Left cardiac atrium (tissue), 4 donors: ENCODE measurements at regions not wholly inside any gene's neighbourhood (a gene's known extent, or its start where the extent isn't known, plus 50 kb on each side); places are given as distances from the start of the nearest gene placed in this dataset.
"Not testable (repeated sequence)": the region's sequence is repeated elsewhere in the genome, so short reads cannot be mapped to it uniquely, and the experiment has no call there.

ENCODE experiments used
- ATAC-seq, 2 donors: fragments of 200-7000 bp; cut with Tn5 transposase; one replicate each; pipeline ENCODE4 v1.9.1; 2020; ENCODE audit warnings: mild to moderate bottlenecking in 2 of 2, moderate library complexity in 2 of 2
- DNase-seq: peaks from one replicate; pipeline ENCODE4 v3.0.0-alpha.2; 2020
- intact Hi-C, 2 donors: fragments of 100-400 bp; cut with DNase I; formaldehyde crosslinking; loops; one replicate each; pipeline versions ENCODE4 v1.14.1 to v1.15.1; 2022 to 2023
- donor health status: DM: no; HTN: yes; CAD: no.
- donor health status: DM: no; HTN: yes; CAD: no; lungs with severe emphysema.
- donor health status: DM: yes; HTN: yes; CAD: no.
- donor health status: Dilated cardiomyopathy.

- intact Hi-C loops, DNase-seq, ATAC-seq: not testable (repeated sequence)
Measured at GRCh38 chr22:22052548-22053139, 70.1 kb upstream of the TOP3B start.

GRCh38 chr22:22051032-22051431, 68.4 kb upstream of the TOP3B start:
- ATAC-seq, intact Hi-C loops, DNase-seq: not testable (repeated sequence)

- intact Hi-C loops: no loop called here
- ATAC-seq: no peak
- no peak for DNase-seq
Measured at GRCh38 chr22:22050141-22050775, 67.7 kb upstream of the TOP3B start.

- ATAC-seq: no peak
- no peak for DNase-seq
- intact Hi-C loops: no loop called here
Measured at GRCh38 chr22:22049684-22050083, 67.1 kb upstream of the TOP3B start.

- ATAC-seq (no peak), DNase-seq (no peak)
- intact Hi-C loops: no loop called here
Measured at GRCh38 chr22:22048981-22049531, 66.5 kb upstream of the TOP3B start.

- intact Hi-C loops: no loop called here
- ATAC-seq: no peak
- no peak for DNase-seq
Measured at GRCh38 chr22:22048318-22048942, 65.8 kb upstream of the TOP3B start.

- intact Hi-C loops: no loop called here
- ATAC-seq (no peak), DNase-seq (no peak)
Measured at GRCh38 chr22:22047776-22048175, 65.2 kb upstream of the TOP3B start.

GRCh38 chr22:22047266-22047665, 64.7 kb upstream of the TOP3B start:
- ATAC-seq (no peak), DNase-seq (no peak)
- intact Hi-C loops: no loop called here

GRCh38 chr22:22046370-22046769, 63.8 kb upstream of the TOP3B start:
- intact Hi-C loops: no loop called here
- no peak for DNase-seq
- no peak for ATAC-seq

GRCh38 chr22:22045571-22046335, 63.2 kb upstream of the TOP3B start:
- intact Hi-C loops: no loop called here
- DNase-seq (no peak), ATAC-seq (no peak)

GRCh38 chr22:22044153-22044552, 61.6 kb upstream of the TOP3B start:
- no peak for DNase-seq
- ATAC-seq: no peak
- intact Hi-C loops: no loop called here

GRCh38 chr22:22043296-22044078, 60.9 kb upstream of the TOP3B start:
- intact Hi-C loops: no loop called here
- ATAC-seq: no peak
- DNase-seq: no peak

GRCh38 chr22:22042599-22043295, 60.2 kb upstream of the TOP3B start:
- intact Hi-C loops: no loop called here
- DNase-seq (no peak), ATAC-seq (no peak)

- DNase-seq: no peak
- intact Hi-C loops: no loop called here
- ATAC-seq: no peak
Measured at GRCh38 chr22:22042009-22042408, 59.4 kb upstream of the TOP3B start.

GRCh38 chr22:22040908-22041307, 58.3 kb upstream of the TOP3B start:
- DNase-seq (no peak), ATAC-seq (no peak)
- intact Hi-C loops: no loop called here

- intact Hi-C loops: no loop called here
- DNase-seq (no peak), ATAC-seq (no peak)
Measured at GRCh38 chr22:22040472-22040871, 57.9 kb upstream of the TOP3B start.

- DNase-seq (no peak), ATAC-seq (no peak)
- intact Hi-C loops: no loop called here
Measured at GRCh38 chr22:22039286-22040074, 56.9 kb upstream of the TOP3B start.
